Thoracic aorta (tissue), 2 donors: ENCODE measurements at regions not wholly inside any gene's neighbourhood (a gene's known extent, or its start where the extent isn't known, plus 50 kb on each side); places are given as distances from the start of the nearest gene placed in this dataset.

Experiments
- ATAC-seq: fragments of 150-250 bp; one replicate; pipeline ENCODE4 v1.8.0; 2017; ENCODE audit warnings: low read depth; ENCODE audit not compliant: insufficient number of reproducible peaks, low FRiP score
- DNase-seq: peaks from one replicate; pipeline ENCODE4 v3.0.0-alpha.2; 2020; ENCODE audit warnings: low spot score
- H3K27ac ChIP-seq, 2 donors: fragments of 200-600 bp; sonication (generic); 1 replicate in 1 of 2; 2 replicates in 1 of 2; pipeline ENCODE4 v1.5.1; 2016; ENCODE audit warnings: mild to moderate bottlenecking in 2 of 2, moderate library complexity in 2 of 2
- H3K27me3 ChIP-seq: fragments of 200-600 bp; sonication (generic); replicated peaks from 2 replicates; pipeline ENCODE4 v1.6.0; 2016; ENCODE audit warnings: mild to moderate bottlenecking; ENCODE audit not compliant: insufficient read depth
- H3K36me3 ChIP-seq: fragments of 200-600 bp; sonication (generic); one replicate; pipeline ENCODE4 v1.5.1; 2016
- H3K4me1 ChIP-seq, 2 donors: fragments of 200-600 bp; sonication (generic); 1 replicate in 1 of 2; 2 replicates in 1 of 2; pipeline versions ENCODE4 v1.5.1 to v1.6.0; 2016; ENCODE audit warnings: low read depth in 2 of 2, mild to moderate bottlenecking in 1 of 2; ENCODE audit not compliant: control insufficient read depth in 1 of 2
- H3K4me3 ChIP-seq: fragments of 200-600 bp; sonication (generic); 2 replicates; pipeline ENCODE4 v1.5.1; 2016; ENCODE audit warnings: mild to moderate bottlenecking
- H3K9me3 ChIP-seq: fragments of 200-600 bp; sonication (generic); 2 replicates; pipeline ENCODE4 v1.5.1; 2016
- CTCF ChIP-seq: fragments of 200-600 bp; sonication (generic); IDR thresholded peaks from one replicate; pipeline ENCODE4 v1.5.1; 2019; ENCODE audit warnings: antibody characterized with exemption

GRCh38 chr1:30197639-30198450 is 525.5 kb downstream of the MATN1 start:
- Histone ChIP-seq H3K36me3 (no peaks in the 10 kb centered on the region), H3K4me1 (peaks cover 0 to 5% of the 10 kb centered on the region in 2 donors), H3K27me3 (no peaks in the 10 kb centered on the region), H3K9me3 (no peaks in the 10 kb centered on the region), H3K4me3 (no peak overlapping the region), H3K27ac (no peak overlapping the region)
- ATAC-seq (no peak), DNase-seq (no peak)
- no peak for TF ChIP-seq CTCF

GRCh38 chr1:30196872-30197638 is 526.3 kb downstream of the MATN1 start:
- Histone ChIP-seq H3K4me3 (no peak overlapping the region), H3K27ac (no peak overlapping the region), H3K9me3 (no peaks in the 10 kb centered on the region), H3K4me1 (peaks cover 0 to 5% of the 10 kb centered on the region in 2 donors), H3K27me3 (no peaks in the 10 kb centered on the region), H3K36me3 (no peaks in the 10 kb centered on the region)
- no peak for TF ChIP-seq CTCF
- DNase-seq (no peak), ATAC-seq (no peak)

GRCh38 chr1:30196457-30196856 is 526.9 kb downstream of the MATN1 start:
- Histone ChIP-seq H3K4me3 (no peak overlapping the region), H3K4me1 (peaks cover 0 to 5% of the 10 kb centered on the region in 2 donors), H3K27ac (no peak overlapping the region), H3K36me3 (no peaks in the 10 kb centered on the region), H3K9me3 (no peaks in the 10 kb centered on the region), H3K27me3 (no peaks in the 10 kb centered on the region)
- no peak for ATAC-seq
- no peak for DNase-seq
- TF ChIP-seq CTCF, result no peak

- Histone ChIP-seq H3K4me1 (peaks cover 0 to 10% of the 10 kb centered on the region in 2 donors), H3K27ac (no peak overlapping the region), H3K27me3 (no peaks in the 10 kb centered on the region), H3K36me3 (no peaks in the 10 kb centered on the region), H3K4me3 (no peak overlapping the region), H3K9me3 (no peaks in the 10 kb centered on the region)
- DNase-seq, result no peak
- ATAC-seq, result no peak
- TF ChIP-seq CTCF, result no peak
Observed at GRCh38 chr1:30195424-30196134, 527.8 kb downstream of the MATN1 start.
